Coronary artery (tissue), 2 donors: ENCODE measurements at regions not wholly inside any gene's neighbourhood (a gene's known extent, or its start where the extent isn't known, plus 50 kb on each side); places are given as distances from the start of the nearest gene placed in this dataset.
"Not testable (repeated sequence)": the region's sequence is repeated elsewhere in the genome, so short reads cannot be mapped to it uniquely, and the experiment has no call there.

ENCODE experiments used
- DNase-seq: peaks from one replicate; pipeline ENCODE4 v3.0.0-alpha.2; 2017; ENCODE audit warnings: low spot score
- H3K27ac ChIP-seq, 2 donors: fragments of 200-600 bp; sonication (generic); one replicate each; pipeline ENCODE4 v1.5.1; 2016 to 2019
- H3K4me3 ChIP-seq: fragments of 200-600 bp; sonication (generic); 2 replicates; pipeline ENCODE4 v1.5.1; 2016; ENCODE audit warnings: mild to moderate bottlenecking, moderate library complexity
- TF ChIP-seq, protein P1 (sequence below): fragments of 200-600 bp; sonication (generic); IDR thresholded peaks from one replicate; pipeline ENCODE4 v1.5.1; 2019; ENCODE audit warnings: antibody characterized with exemption

DNA sequence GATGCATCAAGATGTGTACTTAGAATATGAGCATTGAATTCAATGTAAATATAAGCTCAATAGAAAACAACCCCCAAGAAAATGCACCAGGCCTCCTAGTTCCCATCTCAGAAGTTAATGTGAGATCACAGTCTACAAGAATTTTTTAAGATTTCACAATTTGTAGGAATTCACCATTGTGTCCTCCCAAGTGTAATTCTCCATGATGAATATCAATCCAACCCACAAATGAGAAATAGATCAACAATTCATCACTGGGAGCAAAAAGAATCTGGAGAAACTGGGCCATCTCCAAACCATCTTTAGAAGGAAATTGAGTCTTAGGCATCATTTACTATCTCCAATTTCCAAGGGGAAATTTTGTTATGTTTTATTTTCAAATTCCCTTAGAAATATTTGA is 310.5 kb upstream of the GOT2 start:
- DNase-seq, result no peak
- TF ChIP-seq, protein P1, sequence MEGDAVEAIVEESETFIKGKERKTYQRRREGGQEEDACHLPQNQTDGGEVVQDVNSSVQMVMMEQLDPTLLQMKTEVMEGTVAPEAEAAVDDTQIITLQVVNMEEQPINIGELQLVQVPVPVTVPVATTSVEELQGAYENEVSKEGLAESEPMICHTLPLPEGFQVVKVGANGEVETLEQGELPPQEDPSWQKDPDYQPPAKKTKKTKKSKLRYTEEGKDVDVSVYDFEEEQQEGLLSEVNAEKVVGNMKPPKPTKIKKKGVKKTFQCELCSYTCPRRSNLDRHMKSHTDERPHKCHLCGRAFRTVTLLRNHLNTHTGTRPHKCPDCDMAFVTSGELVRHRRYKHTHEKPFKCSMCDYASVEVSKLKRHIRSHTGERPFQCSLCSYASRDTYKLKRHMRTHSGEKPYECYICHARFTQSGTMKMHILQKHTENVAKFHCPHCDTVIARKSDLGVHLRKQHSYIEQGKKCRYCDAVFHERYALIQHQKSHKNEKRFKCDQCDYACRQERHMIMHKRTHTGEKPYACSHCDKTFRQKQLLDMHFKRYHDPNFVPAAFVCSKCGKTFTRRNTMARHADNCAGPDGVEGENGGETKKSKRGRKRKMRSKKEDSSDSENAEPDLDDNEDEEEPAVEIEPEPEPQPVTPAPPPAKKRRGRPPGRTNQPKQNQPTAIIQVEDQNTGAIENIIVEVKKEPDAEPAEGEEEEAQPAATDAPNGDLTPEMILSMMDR, result no peak
- no peak overlapping the region for H3K4me3 ChIP-seq

DNA sequence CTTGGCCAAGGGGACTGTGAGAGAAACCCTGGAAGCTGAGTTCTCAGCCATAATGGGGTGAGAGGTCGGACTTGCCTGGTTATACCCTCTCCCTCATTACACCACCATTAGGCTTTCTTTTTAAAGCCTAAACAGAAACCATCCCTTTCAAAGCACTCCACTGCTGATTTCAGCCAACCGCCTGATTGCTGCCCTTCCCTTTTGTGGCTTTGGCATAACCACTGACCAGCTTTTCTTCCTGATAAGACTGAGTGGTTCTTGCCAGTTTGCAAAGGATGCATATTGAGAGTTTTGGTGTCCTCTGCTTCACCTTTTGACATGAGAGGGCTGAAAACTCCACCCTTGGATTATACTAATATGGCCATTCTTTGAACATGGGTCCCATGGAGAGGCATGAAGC is 308.2 kb upstream of the GOT2 start:
- Histone ChIP-seq H3K4me3 (no peak overlapping the region), H3K27ac (no peak overlapping the region)
- TF ChIP-seq, protein P1, result no peak
- no peak for DNase-seq

More for the DNA sequence above, 310.5 kb upstream of the GOT2 start:
- H3K27ac ChIP-seq, result no peak overlapping the region

DNA sequence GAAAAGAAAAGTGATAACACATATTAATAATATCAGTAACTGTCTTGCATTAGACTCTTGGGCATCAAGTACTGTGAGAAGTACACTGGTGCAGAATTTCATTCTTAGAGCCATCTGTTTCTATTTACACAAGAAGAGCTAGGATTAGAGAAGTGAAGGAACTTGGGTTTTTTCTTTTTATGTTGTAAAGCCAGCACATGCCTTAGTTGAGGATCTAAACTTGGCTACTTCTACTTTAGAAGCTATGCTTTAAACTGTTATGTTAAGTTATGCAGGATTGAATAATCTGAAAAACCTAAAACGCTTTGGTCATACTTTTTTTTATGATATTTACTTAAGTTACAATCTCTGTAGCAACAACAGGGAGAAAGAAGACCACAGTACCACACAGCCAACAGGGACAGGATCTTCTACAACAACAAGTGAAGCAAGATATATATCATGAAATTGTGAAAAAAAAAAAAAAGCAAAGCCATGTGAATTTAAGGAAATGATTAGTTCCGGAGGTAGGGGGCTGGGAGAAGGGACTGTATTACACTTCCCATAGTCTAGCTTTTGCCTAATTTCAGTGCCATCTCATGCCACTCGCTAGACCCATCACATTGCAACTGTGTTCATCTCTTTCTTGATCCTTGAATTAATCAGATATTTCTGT is 305.1 kb upstream of the GOT2 start:
- Histone ChIP-seq H3K27ac (no peak overlapping the region), H3K4me3 (no peak overlapping the region)
- TF ChIP-seq, protein P1, result no peak
- DNase-seq, result no peak

DNA sequence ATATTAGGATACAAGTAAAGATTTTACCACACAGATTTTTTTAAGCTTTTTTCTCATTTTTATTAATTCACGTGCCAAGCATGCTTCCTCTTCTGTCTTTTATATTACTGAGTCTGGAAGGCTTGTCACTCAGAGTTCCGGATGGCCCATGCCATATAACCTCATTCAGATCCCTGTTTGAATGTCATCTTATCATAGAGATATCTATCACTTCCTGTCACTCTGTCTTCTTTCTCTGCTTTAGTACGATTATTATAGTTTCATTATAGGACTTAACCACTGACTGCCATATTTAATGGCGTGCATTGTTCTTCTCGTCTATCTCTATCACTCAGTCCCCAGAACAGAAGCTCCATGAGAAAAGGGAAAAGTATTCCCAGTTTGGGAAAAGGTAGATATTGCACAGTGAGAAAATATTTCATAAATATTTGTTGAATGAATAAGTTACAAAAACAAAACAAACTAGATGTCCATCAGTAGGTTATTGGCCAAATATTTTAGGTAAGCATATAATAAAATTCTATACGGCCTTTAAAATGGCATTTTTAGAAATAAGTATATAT is 296.9 kb upstream of the GOT2 start:
- no peak for DNase-seq
- Histone ChIP-seq H3K27ac (no peak overlapping the region), H3K4me3 (no peak overlapping the region)
- TF ChIP-seq, protein P1, result no peak

DNA sequence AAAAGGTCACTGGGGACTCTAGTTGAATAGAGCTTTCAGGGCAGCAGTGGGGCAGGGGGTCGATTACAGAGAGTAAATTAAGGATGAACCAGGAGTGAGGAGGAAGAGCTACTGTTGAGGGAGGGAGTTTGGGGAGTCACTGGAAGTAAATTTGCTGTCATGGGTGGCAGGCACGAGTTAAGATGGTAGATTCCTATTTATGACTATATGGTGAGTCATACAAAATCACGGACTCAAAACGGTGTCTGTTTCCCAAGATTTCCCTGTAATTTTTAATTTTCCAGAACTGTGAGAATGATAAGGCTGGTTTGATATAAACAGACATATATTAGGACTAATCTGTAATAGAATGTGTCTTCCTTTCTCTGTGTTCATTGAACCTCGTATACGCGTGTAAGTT is 287.6 kb upstream of the GOT2 start:
- H3K27ac ChIP-seq, result no peak overlapping the region
- no peak overlapping the region for H3K4me3 ChIP-seq
- TF ChIP-seq, protein P1, result no peak
- DNase-seq, result no peak

DNA sequence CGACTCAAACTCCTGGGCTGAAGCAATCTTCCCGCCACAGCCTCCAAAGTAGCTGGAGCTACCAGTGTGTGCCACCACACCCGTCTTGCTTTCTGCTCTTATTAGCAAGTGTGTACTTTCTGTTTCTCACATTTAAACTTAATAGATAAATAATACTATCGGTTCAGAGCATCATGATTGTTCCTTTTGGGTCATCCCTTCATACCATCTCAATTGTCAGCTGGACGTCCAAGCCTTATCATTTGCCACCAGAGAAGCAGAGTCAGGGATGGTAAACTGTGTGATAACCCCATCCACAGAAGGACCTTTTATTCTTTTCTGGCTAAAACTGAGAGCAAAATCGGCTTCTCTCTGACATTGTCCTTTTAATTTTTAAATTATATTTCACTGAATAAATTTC is 279.8 kb upstream of the GOT2 start:
- no peak overlapping the region for H3K27ac ChIP-seq
- TF ChIP-seq, protein P1, result no peak
- no peak overlapping the region for H3K4me3 ChIP-seq
- no peak for DNase-seq

DNA sequence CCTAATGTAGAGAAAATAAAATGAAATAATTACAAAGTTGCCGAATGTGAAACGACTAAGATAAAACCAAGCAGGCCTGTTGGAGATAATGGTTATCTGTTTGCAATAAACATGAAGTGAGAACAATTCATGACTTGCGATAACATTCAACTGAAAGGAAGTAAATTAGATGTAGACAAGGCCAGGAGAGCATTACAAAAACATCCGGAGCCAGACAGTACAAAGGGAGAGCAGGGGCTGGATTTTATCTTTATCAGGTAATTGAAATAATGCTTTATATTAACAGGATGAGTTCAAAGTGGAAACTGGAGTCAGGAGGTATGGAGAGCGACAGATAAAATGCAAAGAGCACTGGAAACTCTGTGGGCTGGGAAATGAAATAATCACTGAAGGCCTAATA is 265.6 kb upstream of the GOT2 start:
- Histone ChIP-seq H3K4me3 (no peak overlapping the region), H3K27ac (no peak overlapping the region)
- no peak for DNase-seq
- TF ChIP-seq, protein P1, result no peak

DNA sequence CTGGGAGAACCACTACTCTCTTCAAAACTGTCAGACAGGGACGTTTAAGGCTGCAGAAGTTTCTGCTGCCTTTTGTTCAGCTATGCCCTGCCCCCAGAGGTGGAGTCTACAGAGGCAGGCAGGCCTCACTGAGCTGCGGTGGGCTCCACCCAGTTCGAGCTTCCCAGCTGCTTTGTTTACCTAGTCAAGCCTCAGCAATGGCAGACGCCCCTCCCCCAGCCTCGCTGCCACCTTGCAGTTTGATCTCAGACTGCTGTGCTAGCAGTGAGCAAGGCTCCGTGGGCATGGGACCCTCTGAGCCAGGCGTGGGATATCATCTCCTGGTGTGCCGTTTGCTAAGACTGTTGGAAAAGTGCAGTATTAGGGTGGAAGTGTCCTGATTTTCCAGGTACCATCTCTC is 258.6 kb upstream of the GOT2 start:
- not testable (repeated sequence) for H3K27ac ChIP-seq, H3K4me3 ChIP-seq, DNase-seq

DNA sequence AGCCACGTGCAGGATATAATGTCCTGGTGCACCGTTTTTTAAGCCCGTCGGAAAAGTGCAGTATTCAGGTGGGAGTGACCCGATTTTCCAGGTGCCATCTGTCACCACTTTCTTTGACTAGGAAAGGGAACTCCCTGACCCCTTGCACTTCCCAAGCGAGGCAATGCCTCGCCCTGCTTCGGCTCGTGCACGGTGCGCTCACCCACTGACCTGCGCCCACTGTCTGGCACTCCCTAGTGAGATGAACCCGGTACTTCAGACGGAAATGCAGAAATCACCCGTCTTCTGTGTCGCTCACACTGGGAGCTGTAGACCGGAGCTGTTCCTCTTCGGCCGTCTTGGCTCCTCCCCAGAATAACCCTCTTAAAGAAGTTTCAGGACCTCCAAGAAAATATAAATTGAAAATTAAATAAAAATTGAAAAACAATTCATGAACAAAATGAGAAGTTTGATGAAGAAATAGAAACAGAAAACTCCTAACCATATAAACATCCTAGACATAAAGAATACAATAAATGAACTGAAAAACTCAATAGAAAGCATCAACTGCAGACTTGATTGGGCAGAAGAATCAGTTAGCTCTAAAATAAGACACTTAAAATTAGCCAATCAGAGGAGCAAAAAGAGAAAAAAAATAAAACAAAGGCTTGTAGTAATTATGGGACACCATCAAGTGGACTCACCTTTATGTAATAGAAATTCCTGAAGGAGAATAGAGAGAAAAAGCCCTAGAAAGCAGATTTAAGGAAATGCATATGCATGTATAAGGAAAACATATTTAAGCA is 249.3 kb upstream of the GOT2 start:
- not testable (repeated sequence) for H3K4me3 ChIP-seq, DNase-seq, H3K27ac ChIP-seq
